GM21381 (cell line): ENCODE measurements at regions not wholly inside any gene's neighbourhood (a gene's known extent, or its start where the extent isn't known, plus 50 kb on each side); places are given as distances from the start of the nearest gene placed in this dataset.

ENCODE experiments used
- ATAC-seq: cut with Tn5 transposase; IDR thresholded peaks from one replicate; pipeline ENCODE4 v1.9.1; 2021; ENCODE audit warnings: mild to moderate bottlenecking, moderate library complexity; ENCODE audit not compliant: unreplicated experiment

DNA sequence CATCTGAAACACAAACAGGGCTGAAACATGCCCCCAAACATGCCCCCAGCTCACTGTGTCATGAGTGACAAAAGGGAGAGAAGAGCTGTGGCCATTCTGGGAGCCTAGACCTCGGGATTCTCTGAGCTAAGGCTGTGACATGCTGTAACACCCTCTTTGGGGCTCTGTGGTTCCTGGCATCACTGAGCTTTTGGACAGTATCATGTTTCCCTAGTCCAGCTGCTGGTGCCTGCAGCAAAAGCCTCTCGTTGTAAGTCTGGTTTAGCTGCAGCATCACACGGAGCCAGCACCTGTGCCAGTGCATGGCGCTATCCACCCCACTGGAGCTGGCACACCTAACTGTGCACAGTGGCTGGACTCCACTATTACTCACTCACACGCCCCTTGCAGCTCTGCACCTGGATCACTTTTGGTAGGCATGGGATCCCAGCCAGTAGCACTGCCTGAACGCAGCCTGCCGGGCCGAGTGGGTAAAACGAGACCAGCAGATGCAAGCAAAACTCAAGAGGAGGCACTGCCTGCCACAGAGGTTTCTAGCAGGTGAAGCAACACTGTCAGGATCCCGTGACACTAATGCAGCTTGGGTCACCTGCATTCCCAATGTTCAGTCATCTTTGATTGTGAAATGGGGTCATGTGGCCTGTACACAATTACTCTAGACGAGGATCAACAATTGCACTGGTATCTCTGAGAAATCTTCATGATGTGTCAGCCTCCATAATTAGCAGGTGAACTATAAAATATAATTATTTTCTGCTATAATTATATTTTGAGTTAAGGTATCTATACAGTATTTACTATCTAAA, 547.2 kb downstream of the ZNF804A start:
- ATAC-seq: no peak

DNA sequence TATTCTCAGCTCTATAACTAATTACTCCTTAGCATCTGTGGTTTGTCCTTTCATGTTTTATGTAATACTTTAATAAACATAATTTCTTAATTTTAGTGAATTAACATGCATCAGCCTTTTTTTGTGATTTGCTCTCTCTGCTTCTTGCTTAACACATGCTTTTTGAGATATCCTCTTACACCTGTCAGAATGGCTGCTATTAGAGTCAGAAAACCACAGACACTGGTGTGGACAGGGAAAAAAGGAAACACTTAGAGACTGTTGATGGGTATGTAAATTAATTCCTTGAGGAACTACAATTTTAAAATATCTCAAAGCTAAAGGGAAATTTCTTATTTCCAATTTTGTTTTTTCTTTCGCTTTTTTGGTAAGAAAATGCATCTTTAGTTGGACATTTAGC, 549.0 kb downstream of the ZNF804A start:
- ATAC-seq: no peak

DNA sequence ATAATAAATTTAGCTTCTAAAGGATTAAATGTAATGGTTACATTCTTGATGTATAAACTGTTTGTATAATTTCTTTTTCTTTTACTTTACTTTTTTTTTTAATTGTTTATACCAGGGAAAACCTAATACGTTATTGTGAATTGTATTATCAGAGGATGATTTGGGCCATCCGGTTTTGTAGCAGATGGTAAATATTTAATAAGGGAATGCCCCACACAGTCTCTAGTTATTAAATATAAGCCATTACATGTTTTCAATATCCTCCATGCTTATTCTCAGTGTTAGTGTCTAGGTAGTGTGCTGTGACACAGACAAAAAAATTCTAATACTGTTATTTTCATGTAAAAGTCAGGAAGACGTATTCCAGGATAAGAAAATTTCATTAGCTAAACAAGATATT, 553.9 kb downstream of the ZNF804A start:
- no peak for ATAC-seq

DNA sequence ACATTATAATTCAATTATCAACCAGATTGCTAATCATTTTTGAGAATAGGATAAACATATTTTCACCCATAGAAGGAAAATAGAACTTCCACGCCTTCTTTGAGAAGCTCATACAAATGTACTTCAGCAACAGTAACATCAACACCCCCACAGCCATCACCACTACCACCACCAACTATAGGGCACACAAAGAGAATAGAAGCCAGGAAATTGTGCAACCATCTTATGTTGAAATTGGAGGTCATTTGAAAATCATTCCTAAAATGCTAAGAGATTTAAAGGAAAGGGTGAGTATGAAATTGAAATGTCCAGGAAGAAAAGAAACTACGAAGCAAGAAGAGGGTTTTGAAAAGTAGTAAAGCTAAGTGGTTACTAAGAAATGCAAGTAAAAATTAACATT, 563.4 kb downstream of the ZNF804A start:
- no peak for ATAC-seq

DNA sequence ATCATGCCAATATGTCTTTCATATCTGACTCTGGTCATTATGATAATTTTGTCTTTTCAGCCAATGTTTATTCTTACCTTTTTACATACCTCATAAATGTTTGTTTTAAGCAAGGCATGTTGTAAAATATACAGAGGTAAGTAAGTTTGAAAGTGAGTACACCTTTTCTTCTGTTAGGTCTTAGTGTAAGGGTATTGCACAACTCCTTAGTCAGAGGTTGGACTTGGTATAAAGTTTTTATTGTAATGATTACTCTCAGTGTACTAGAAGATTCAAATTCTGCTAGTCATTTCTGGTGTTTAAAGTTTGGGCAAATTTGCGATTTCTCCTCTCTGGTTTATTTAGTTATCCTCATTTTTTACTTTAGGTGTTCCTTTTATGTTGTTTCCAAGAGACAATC, 564.3 kb upstream of the FSIP2 start:
- ATAC-seq: no peak

- ATAC-seq: no peak
Measured at GRCh38 chr2:185179743-185180142, 558.9 kb upstream of the FSIP2 start.

- ATAC-seq: no peak
Measured at GRCh38 chr2:185181901-185182300, 556.7 kb upstream of the FSIP2 start.

DNA sequence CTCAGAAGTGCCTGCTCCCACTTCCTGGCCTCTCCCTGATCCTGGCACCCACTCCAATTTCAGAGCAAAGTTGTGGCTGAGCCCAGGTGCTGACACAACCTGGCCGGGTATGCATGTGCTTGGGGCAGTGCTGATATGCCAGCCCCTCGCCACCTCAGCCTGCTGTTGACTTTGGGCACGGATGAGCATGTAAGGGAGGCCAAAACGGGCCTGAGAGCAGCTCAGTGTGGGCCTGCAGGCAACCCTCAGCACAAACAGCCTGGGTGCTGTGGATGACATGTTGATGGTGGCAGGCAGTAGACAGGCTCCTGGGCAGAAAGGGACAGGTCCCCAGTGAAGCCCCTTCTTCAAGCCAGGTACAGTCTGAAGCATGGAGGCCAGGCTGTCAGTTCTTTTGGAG, 553.6 kb upstream of the FSIP2 start:
- no peak for ATAC-seq

DNA sequence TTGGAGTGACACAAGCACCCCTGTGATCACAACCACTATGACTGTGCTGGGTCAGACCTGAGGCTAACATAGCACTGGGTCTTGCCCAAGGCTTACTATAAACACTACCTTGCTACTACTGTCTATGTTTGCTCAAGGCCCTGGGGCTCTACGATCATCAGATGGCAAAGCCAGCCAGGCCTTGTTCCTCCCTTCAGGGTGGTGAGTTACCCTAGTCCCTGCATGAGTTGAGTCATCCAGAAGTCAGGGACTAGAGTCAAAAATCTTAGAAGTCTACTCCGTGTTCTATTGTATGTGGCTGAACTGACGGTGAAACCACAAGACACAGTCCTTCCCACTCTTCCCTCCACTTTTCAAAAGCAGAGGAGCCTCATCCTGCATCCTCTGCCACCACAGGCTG, 551.2 kb upstream of the FSIP2 start:
- ATAC-seq: no peak

DNA sequence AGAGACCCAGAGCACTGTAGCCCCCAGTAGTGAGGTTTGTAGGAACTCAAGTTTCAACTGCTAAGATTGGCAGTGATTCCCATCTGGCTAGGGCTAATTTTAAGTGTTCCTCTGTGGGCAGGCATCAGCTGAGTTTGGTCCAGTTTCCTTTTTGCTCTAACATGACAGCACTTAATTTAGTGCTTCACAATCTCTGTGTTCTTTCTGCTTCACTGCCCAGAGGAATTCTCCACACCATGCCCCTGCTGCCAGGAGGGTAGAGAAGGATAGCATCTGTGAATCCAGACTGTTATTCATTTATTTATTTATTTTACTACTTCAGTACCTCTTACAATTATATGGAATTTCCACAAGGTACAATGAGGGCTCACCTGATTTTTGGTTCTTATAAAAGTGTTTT, 549.9 kb upstream of the FSIP2 start:
- no peak for ATAC-seq

DNA sequence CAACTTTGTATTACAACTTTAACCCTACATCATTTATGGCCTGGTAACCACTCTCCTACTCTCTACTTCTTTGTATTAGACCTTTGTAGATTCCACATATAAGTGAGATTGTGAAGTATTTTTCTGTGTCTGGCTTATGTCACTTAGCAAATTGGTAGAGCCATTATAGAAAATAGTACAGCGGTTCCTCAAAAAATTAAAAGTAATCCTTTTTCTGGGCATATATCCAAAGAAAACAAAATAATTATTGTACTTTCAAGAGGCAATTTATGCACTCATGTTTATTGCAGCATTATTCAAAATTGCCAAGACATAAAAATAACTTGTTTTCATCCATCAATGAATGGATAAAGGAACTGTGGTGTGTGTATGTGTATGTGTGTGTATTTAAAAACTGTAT, 537.5 kb upstream of the FSIP2 start:
- no peak for ATAC-seq

DNA sequence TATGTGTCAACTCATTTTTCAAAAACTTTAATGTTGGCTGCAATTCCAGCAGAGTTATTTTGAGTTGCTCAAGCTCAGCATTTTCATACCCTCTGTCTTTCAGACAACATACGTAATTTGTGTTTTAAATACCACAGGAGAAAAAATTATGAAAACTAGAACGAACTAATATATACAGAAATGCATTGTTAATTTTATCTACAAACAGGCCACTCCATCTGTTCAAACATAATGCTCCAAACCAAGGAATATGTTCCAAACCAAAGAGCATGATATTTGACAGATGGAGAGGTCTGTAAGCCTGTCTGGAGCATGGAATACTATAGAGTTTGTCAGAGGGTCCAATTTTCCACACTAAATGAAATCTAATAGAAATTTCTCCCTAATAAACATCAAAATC, 536.2 kb upstream of the FSIP2 start:
- ATAC-seq: no peak

DNA sequence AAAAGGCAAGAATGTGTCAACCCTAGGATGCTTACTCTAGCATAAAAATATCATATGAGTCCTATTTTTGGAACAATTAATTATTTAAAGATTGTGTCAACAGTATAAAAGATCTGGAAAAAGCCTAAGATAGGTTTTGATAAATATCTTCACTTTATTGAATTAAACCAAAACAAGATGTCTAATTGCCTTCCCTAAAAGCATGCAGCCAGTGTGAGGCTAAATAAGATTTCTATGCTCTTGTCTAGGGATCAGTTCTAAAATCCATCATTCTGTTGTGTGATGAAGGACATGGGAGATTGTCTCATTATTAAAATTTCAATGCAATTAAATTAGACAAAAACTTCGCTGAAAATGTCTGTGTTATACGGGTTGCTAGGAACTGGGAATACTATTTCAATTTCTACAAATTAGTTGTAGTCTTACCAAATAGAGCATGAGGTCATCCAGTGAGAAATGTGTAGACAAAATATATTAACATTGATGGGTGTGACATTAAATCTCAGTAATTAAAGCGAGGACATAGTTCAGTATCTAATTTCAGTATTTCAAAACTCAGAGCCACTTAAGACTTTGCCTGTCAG, 535.6 kb upstream of the FSIP2 start:
- no peak for ATAC-seq

DNA sequence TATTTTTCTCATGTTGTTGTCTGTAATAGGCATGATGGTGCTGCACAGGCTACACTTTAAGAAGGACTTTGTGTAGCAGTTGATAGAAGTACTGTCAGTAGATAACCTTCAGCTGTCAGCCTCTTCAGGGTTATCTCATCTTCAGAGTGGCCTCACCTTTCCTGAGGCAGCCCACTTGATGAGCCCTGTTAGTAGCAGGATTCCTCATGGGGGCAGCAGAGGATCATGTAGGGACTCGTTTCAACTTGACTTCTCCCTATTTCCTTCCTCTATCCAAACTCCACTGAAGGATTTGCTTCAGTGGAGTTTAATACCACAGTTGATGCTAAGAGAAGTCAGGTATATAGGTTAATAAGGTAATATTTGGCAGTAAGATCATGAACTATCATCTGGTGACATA, 530.3 kb upstream of the FSIP2 start:
- no peak for ATAC-seq

GRCh38 chr2:185215497-185215896, 523.1 kb upstream of the FSIP2 start:
- no peak for ATAC-seq

- ATAC-seq: no peak
Measured at GRCh38 chr2:185219981-185220380, 518.6 kb upstream of the FSIP2 start.

DNA sequence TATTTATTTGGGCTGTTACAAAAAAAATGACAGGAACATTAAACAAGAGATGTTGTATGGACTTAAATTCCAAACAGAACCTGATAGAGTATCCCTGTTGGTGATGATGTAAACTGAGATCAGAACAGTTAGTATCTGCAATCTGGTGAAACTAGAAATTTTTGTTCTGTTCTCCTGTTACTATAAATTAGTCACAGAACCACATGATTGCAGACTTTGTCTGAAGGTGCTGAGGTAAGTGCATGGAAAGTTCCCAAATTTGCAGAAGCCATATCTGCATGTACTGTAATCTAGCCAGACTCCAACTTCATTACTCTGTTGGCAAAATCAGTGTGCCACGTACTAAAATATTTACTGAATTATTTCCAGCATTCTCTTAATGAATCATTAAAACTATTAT, 516.3 kb upstream of the FSIP2 start:
- no peak for ATAC-seq

- ATAC-seq: no peak
Measured at GRCh38 chr2:185227391-185227790, 511.2 kb upstream of the FSIP2 start.

DNA sequence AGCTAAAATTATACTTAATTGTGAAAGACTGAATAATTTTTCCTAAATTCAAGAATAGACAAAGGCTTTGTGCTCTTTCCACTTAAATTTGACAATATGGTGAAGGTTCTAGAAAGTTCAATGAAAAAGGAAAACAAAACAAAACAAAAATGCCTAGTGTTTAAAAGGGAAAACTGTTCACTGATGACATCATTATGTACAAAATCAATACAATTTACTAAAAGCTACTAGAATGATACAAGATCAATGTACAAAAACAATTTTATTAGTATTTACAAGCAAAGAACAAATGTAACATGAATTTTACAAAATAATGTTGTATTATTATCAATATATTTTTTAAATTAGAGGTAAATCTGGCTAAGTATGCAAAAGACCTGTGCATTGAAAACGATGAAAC, 499.1 kb upstream of the FSIP2 start:
- ATAC-seq: no peak

GRCh38 chr2:185240796-185241195, 497.8 kb upstream of the FSIP2 start:
- ATAC-seq: no peak

- no peak for ATAC-seq
Measured at GRCh38 chr2:185241556-185241955, 497.0 kb upstream of the FSIP2 start.

DNA sequence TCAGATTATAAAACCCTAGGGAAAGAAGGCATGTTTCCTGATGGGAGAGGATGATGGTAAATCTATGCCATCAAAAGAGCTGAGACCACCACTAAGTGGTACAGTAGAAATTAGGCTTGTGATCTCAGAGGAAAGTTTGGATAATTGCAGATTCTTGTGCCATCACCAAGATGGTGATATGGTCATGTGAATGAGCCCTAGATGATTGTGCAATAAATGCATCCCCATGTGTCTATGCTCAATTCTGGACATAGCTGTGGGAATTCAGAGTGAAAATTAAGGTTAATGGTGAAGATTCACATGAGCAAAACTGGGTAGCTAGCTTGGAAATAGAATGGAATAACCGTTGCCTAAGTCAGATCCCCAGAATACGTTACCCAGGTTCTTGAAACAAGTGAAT, 496.1 kb upstream of the FSIP2 start:
- ATAC-seq: no peak

DNA sequence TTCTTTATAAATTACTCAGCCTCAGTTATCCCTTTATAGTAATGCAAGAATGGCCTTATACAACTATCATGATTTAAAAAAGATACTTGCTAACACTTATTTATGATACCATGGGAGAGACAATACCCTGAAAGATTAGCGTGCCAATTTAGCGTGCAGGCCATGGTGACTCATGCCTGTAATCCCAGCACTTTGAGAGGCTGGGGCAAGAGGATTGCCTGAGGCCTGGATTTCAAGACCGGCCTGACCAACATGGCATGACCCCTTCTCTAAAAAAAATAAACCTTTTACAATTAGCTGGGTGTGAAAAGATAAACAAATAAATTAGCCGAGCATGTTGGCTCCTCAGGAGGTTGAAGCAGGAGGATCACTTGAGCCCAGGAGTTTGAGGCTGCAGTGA, 493.4 kb upstream of the FSIP2 start:
- ATAC-seq: no peak
